SK-N-MC (cell line): ENCODE measurements at regions not wholly inside any gene's neighbourhood (a gene's known extent, or its start where the extent isn't known, plus 50 kb on each side); places are given as distances from the start of the nearest gene placed in this dataset.

Experiments used
- DNase-seq: peaks from one replicate; pipeline ENCODE4 v3.0.0-alpha.2; 2011; ENCODE audit warnings: low read depth, low spot score
- H3K27ac ChIP-seq: fragments of 200-600 bp; sonication (generic); 2 replicates; pipeline ENCODE4 v1.5.1; 2016; ENCODE audit warnings: mixed run types
- H3K36me3 ChIP-seq: fragments of 200-600 bp; sonication (generic); 2 replicates; pipeline ENCODE4 v1.6.1; 2017; ENCODE audit warnings: antibody characterized with exemption, low read length, mixed read lengths; ENCODE audit not compliant: insufficient read depth
- H3K4me3 ChIP-seq: fragments of 200-600 bp; sonication (generic); 2 replicates; pipeline ENCODE4 v1.5.1; 2016
- H3K9ac ChIP-seq: fragments of 200-600 bp; sonication (generic); 2 replicates; pipeline ENCODE4 v1.8.0; 2017; ENCODE audit warnings: mixed run types, mixed read lengths; ENCODE audit not compliant: insufficient read length
- H3K9me3 ChIP-seq: fragments of 200-600 bp; sonication (generic); 2 replicates; pipeline ENCODE4 v1.6.1; 2017; ENCODE audit warnings: low read depth, mild to moderate bottlenecking, antibody characterized with exemption, low read length, moderate library complexity, mixed read lengths
- EZH2 ChIP-seq: fragments of 200-600 bp; sonication (generic); IDR thresholded peaks from one replicate; pipeline ENCODE4 v1.6.1; 2017; ENCODE audit warnings: antibody characterized with exemption
- FOXP2 ChIP-seq: optimal IDR thresholded peaks from 2 replicates; pipeline ENCODE3; 2011; ENCODE audit warnings: mild to moderate bottlenecking, moderate library complexity; ENCODE audit not compliant: insufficient read depth; ENCODE audit errors: extremely low read length, control extremely low read depth
- POLR2AphosphoS5 ChIP-seq: IDR thresholded peaks from 2 replicates; pipeline ENCODE4 v1.6.1; 2012; ENCODE audit warnings: mild to moderate bottlenecking, low read depth, low read length, borderline replicate concordance

DNA sequence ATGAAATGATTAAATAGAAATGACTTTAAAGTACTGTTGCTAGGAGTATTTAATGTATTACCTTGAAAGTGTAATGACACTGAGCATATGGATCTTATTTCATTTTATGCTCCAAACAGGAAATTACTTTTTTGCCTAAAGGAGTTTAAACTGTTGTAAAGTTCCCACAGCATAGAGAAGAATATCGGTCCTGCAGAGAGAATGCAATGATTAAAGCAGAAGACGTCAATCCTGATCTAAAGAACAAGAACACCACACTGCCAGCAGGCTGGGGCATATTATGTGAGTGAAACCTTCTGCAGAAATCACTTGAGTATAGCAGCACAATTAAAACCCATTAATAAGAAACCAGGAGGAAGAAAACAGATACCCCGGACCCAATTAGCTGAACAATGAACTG lies 72.8 kb upstream of the CAMK2D start:
- H3K27ac ChIP-seq = no peak overlapping the region
- peak; percentile 96 for DNase-seq

DNA sequence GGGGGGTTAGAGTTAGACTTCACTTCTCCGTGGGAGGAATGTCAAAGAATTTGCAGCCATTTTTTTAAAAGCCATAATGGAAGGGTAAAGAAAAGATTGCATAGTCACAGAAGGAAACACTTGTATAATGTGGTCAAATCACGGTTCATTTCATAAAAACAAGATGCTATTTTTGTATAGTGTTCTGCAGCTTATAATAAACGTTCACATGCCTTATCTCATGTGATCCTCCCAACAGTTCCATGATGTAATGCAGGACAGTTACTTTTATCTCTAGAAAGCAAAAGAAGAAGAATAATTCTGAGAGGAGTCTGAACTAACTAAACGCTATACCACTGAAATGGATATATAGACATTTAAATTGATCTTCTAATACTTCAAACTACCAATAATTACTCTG lies 71.3 kb upstream of the CAMK2D start:
- no peak overlapping the region for H3K9ac ChIP-seq
- TF ChIP-seq FOXP2 (no peak), EZH2 (no peak), POLR2AphosphoS5 (no peak)
- no peak for DNase-seq
- no peak overlapping the region for H3K4me3 ChIP-seq
- no peaks in the 10 kb centered on the region for H3K9me3 ChIP-seq
- H3K27ac ChIP-seq = no peak overlapping the region
- H3K36me3 ChIP-seq = no peaks in the 10 kb centered on the region

More for the DNA sequence above, 72.8 kb upstream of the CAMK2D start:
- H3K9ac ChIP-seq = no peak overlapping the region
- no peaks in the 10 kb centered on the region for H3K9me3 ChIP-seq
- TF ChIP-seq FOXP2 = peak; percentile 76
- peak; percentile 71; the same call in 1 of the 2 replicates for TF ChIP-seq POLR2AphosphoS5
- TF ChIP-seq EZH2 = no peak
- peak overlapping the region; percentile 47 for H3K4me3 ChIP-seq
- no peaks in the 10 kb centered on the region for H3K36me3 ChIP-seq

DNA sequence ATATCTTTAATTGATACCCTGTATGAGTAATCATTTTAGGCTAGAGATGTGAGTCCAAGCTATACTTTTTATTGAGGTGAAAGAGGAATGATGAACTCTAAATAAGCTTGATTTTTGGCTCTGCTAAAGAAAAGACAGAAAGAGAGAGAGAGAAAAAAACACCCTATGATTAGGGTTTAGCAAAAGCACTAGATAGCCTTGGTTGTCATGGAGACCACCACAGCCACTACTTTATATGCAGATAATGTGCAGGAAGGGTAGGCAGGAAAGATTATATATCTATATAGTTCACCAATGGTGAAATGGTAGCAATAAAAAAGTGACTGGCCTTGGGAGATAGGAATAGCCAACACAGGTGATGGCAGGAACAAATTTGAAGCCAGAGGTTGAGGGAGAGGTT lies 69.9 kb upstream of the CAMK2D start:
- Histone ChIP-seq H3K4me3 (no peak overlapping the region), H3K36me3 (no peaks in the 10 kb centered on the region), H3K27ac (no peak overlapping the region), H3K9me3 (no peaks in the 10 kb centered on the region), H3K9ac (no peak overlapping the region)
- TF ChIP-seq EZH2 (no peak), POLR2AphosphoS5 (no peak), FOXP2 (no peak)
- DNase-seq = no peak

DNA sequence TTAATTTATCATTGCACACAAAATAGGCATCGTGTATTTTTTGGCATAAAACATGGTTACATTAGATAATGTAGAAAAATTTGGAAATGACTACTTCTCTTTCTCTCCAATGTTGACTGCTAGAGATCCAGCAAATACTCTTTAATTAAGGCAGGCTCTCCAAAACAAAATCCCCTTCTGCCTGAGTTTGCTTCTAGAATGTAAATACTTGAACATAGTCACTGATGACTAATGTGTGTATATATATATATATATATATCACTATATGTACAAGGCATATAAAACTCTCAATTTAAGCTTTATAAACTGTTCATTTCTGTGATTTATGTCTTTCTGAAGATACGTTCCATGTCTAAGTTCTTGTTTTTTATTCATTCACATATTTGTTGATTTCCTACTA lies 67.2 kb upstream of the CAMK2D start:
- no peaks in the 10 kb centered on the region for H3K9me3 ChIP-seq
- TF ChIP-seq POLR2AphosphoS5 (no peak), EZH2 (no peak), FOXP2 (no peak)
- no peak for DNase-seq
- no peak overlapping the region for H3K9ac ChIP-seq
- no peaks in the 10 kb centered on the region for H3K36me3 ChIP-seq
- H3K4me3 ChIP-seq = no peak overlapping the region
- H3K27ac ChIP-seq = no peak overlapping the region

- no peak for DNase-seq
- no peak overlapping the region for H3K4me3 ChIP-seq
- TF ChIP-seq FOXP2 (no peak), EZH2 (no peak), POLR2AphosphoS5 (no peak)
- H3K27ac ChIP-seq = no peak overlapping the region
- no peak overlapping the region for H3K9ac ChIP-seq
- no peaks in the 10 kb centered on the region for H3K36me3 ChIP-seq
- no peaks in the 10 kb centered on the region for H3K9me3 ChIP-seq
Measured at GRCh38 chr4:113827285-113827684, 65.7 kb upstream of the CAMK2D start.

GRCh38 chr4:113826421-113826820 lies 64.9 kb upstream of the CAMK2D start:
- Histone ChIP-seq H3K27ac (no peak overlapping the region), H3K36me3 (no peaks in the 10 kb centered on the region), H3K9me3 (no peaks in the 10 kb centered on the region), H3K9ac (no peak overlapping the region), H3K4me3 (no peak overlapping the region)
- TF ChIP-seq EZH2 (no peak), FOXP2 (no peak), POLR2AphosphoS5 (no peak)
- DNase-seq = no peak

DNA sequence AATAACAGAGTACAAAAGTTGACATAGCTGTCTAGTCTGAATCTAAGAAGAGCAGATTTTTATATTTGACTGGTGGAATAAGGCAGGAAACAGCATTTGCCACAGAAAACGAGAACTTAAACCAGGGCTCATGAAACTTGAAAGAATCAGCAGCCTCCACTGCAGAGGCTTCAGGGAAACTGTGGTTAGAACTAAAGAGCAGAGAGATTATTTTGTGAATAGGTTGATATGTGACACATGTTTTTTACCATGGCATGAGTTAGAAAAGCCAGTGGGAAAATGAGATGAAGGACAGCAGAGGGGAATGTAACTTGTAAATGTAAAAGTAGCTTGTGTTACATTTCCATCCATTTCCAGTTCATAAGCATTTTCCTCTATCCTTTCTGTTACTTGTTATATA lies 63.7 kb upstream of the CAMK2D start:
- H3K9ac ChIP-seq = no peak overlapping the region
- H3K4me3 ChIP-seq = no peak overlapping the region
- H3K9me3 ChIP-seq = no peaks in the 10 kb centered on the region
- TF ChIP-seq EZH2 (no peak), FOXP2 (no peak), POLR2AphosphoS5 (no peak)
- DNase-seq = no peak
- no peaks in the 10 kb centered on the region for H3K36me3 ChIP-seq
- no peak overlapping the region for H3K27ac ChIP-seq

GRCh38 chr4:113824396-113824795 lies 62.9 kb upstream of the CAMK2D start:
- H3K9ac ChIP-seq = no peak overlapping the region
- DNase-seq = no peak
- TF ChIP-seq POLR2AphosphoS5 (no peak), EZH2 (no peak), FOXP2 (no peak)
- no peak overlapping the region for H3K4me3 ChIP-seq
- H3K27ac ChIP-seq = no peak overlapping the region
- H3K36me3 ChIP-seq = no peaks in the 10 kb centered on the region
- no peaks in the 10 kb centered on the region for H3K9me3 ChIP-seq

DNA sequence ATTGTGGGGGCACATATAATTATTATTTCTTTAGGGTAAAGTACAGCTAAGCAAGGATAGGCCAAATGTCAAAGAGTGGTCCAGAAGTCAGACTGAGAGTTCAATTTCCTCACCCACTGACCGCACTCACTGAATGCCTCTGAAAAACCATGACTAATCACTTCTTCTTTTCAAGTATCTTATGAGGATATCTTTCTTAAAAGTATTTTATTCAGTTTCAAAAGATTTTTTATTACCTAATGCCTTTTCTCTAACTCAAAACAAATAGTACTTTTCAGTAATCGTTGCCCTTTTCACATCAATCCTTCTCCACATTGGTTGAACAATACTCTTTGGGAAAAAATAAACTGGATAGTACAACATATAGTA lies 61.7 kb upstream of the CAMK2D start:
- no peak for TF ChIP-seq POLR2AphosphoS5
- no peak for TF ChIP-seq EZH2
- TF ChIP-seq FOXP2 = no peak
- no peak overlapping the region for H3K9ac ChIP-seq
- no peak overlapping the region for H3K4me3 ChIP-seq
- DNase-seq = no peak
- H3K36me3 ChIP-seq = no peaks in the 10 kb centered on the region
- H3K9me3 ChIP-seq = no peaks in the 10 kb centered on the region
- H3K27ac ChIP-seq = no peak overlapping the region
